Heart right ventricle (tissue), 16 donors: ENCODE measurements at regions not wholly inside any gene's neighbourhood (a gene's known extent, or its start where the extent isn't known, plus 50 kb on each side); places are given as distances from the start of the nearest gene placed in this dataset.

ENCODE experiments used
- ATAC-seq, 8 donors: fragments of 200-7000 bp; cut with Tn5 transposase; one replicate each; pipeline ENCODE4 v1.9.1; 2020; ENCODE audit warnings: mild to moderate bottlenecking in 8 of 8, moderate library complexity in 8 of 8, moderate number of reproducible peaks in 1 of 8
- DNase-seq, 2 donors: peaks; one replicate each; pipeline ENCODE4 v3.0.0-alpha.2; 2020
- H3K27ac ChIP-seq, 10 donors: fragments of 200-600 bp; sonication (generic) in 2 of 10; one replicate each; pipeline versions ENCODE4 v1.5.0 to v1.8.0; 2020 to 2022; ENCODE audit warnings: mild to moderate bottlenecking in 3 of 10
- H3K27me3 ChIP-seq, 7 donors: fragments of 200-600 bp; one replicate each; pipeline ENCODE4 v1.8.0; 2021 to 2022; ENCODE audit warnings: mild to moderate bottlenecking in 2 of 7
- H3K36me3 ChIP-seq, 9 donors: fragments of 200-600 bp; sonication (generic) in 1 of 9; one replicate each; pipeline versions ENCODE4 v1.5.0 to v1.8.0; 2020 to 2022; ENCODE audit warnings: mild to moderate bottlenecking in 2 of 9
- H3K4me1 ChIP-seq, 9 donors: fragments of 200-600 bp; sonication (generic) in 1 of 9; one replicate each; pipeline versions ENCODE4 v1.5.0 to v1.8.0; 2020 to 2022; ENCODE audit warnings: mild to moderate bottlenecking in 4 of 9
- H3K4me3 ChIP-seq, 10 donors: fragments of 200-600 bp; sonication (generic) in 2 of 10; one replicate each; pipeline versions ENCODE4 v1.5.0 to v1.8.0; 2020 to 2022; ENCODE audit warnings: mild to moderate bottlenecking in 7 of 10, moderate library complexity in 2 of 10
- H3K9me3 ChIP-seq, 11 donors: fragments of 200-600 bp in 10 of 11; sonication (generic) in 2 of 11; one replicate each; pipeline versions ENCODE4 v1.5.0 to v1.8.0; 2013 to 2022; ENCODE audit warnings: mild to moderate bottlenecking in 2 of 11, control low read depth in 1 of 11, moderate library complexity in 1 of 11
- CTCF ChIP-seq, 9 donors: fragments of 200-600 bp; sonication (generic) in 2 of 9; IDR thresholded peaks; one replicate each; pipeline versions ENCODE4 v1.5.0 to v1.8.0; 2021 to 2022; ENCODE audit warnings: antibody characterized with exemption in 9 of 9, mild to moderate bottlenecking in 5 of 9, moderate library complexity in 1 of 9
- WGBS, 2 donors: extraction: QIAGEN DNeasy Blood & Tissue Kit; methylation state at CpG; one replicate each; pipeline ENCODE4 v1.1.7; 2013; ENCODE audit warnings: inconsistent platforms in 1 of 2; 5-methylcytosine and 5-hydroxymethylcytosine counted together
- intact Hi-C, 10 donors: fragments of 100-400 bp; cut with DNase I; formaldehyde crosslinking; loops; one replicate each; pipeline versions ENCODE4 v1.11.1 to v1.14.2; 2022
- donor health status: Arrhythmogenic right ventricular cardiomyopathy.
- donor health status: ischemic (EF 13 %, LVEDD 7.1; RV severe dilation, severe dysfunction).
- donor health status: healthy with polysubstance abuse.
- donor health status: DM: no; HTN: yes; CAD: no.
- donor health status: DM: no; HTN: no; CAD: no.
- donor health status: ischemic (EF 25% LVEDD 6.9; RV normal size, moderate dysfunction).
- donor health status: ischemic (EF 25% LVEDD 5.7; RV mildly dilated, moderate dysfunction).
- donor health status: healthy.
- donor health status: DM: yes; HTN: yes; CAD: no.
- donor health status: Ischemic cardiomyopathy.
- donor health status: ischemic (EF 35%, LVEDD 5.7; RV mildly dilated, moderate dysfunction).
- donor health status: nonischemic (EF 11% LVEDD 7.7; RV severe dilation, severe dysfunction).
- donor health status: DM: yes; HTN: yes; CAD: no.
- donor health status: PGD.
- donor health status: ischemic (EF 29% LVEDD 5.4; RV normal size, mild dysfunction).
- donor health status: nonischemic (EF 23%, LVEDD 6.1; RV moderate dilation, normal function).

GRCh38 chr16:61575617-61576016 is 460.6 kb downstream of the CDH8 start:
- Histone ChIP-seq H3K4me1 (no peaks in the 10 kb centered on the region), H3K27me3 (no peaks in the 10 kb centered on the region), H3K9me3 (peaks cover 0 to 15% (median 0%) of the 10 kb centered on the region in 11 donors), H3K36me3 (no peaks in the 10 kb centered on the region), H3K27ac (no peak overlapping the region), H3K4me3 (no peak overlapping the region)
- no peak for ATAC-seq
- 79 to 88% methylated on average over 3 of the region's 3 CpGs for WGBS, 2 donors
- no peak for DNase-seq
- TF ChIP-seq CTCF (IDR thresholded peaks at IDR 0.05): no peak
- intact Hi-C loops: no loop called here

GRCh38 chr16:61569028-61569427 is 467.2 kb downstream of the CDH8 start:
- Histone ChIP-seq H3K27me3 (no peaks in the 10 kb centered on the region), H3K27ac (no peak overlapping the region), H3K9me3 (peaks cover 0 to 18% (median 0%) of the 10 kb centered on the region in 11 donors), H3K36me3 (no peaks in the 10 kb centered on the region), H3K4me1 (no peaks in the 10 kb centered on the region), H3K4me3 (no peak overlapping the region)
- intact Hi-C loops: no loop called here
- DNase-seq (no peak), ATAC-seq (no peak)
- WGBS, 2 donors: 74 to 88% methylated on average over 2 of the region's 2 CpGs
- no peak for TF ChIP-seq CTCF (IDR thresholded peaks at IDR 0.05)

GRCh38 chr16:61564716-61565115 is 471.5 kb downstream of the CDH8 start:
- H3K27ac ChIP-seq: no peak overlapping the region
- H3K9me3 ChIP-seq: peaks cover 0 to 18% (median 0%) of the 10 kb centered on the region in 11 donors
- no peaks in the 10 kb centered on the region for H3K36me3 ChIP-seq
- no peak for TF ChIP-seq CTCF (IDR thresholded peaks at IDR 0.05)
- no peak overlapping the region for H3K4me3 ChIP-seq
- no peak for ATAC-seq
- DNase-seq: no peak
- no peaks in the 10 kb centered on the region for H3K4me1 ChIP-seq
- WGBS, 2 donors: 23 to 32% methylated on average over 2 of the region's 2 CpGs
- H3K27me3 ChIP-seq: no peaks in the 10 kb centered on the region
- intact Hi-C loops: no loop called here

- Histone ChIP-seq H3K4me1 (no peaks in the 10 kb centered on the region), H3K9me3 (peaks cover 0 to 12% (median 0%) of the 10 kb centered on the region in 11 donors), H3K36me3 (no peaks in the 10 kb centered on the region), H3K27ac (no peak overlapping the region), H3K27me3 (no peaks in the 10 kb centered on the region), H3K4me3 (no peak overlapping the region)
- intact Hi-C loops: no loop called here
- DNase-seq: no peak
- ATAC-seq: no peak
- TF ChIP-seq CTCF (IDR thresholded peaks at IDR 0.05): no peak
- WGBS, 2 donors: 86 to 89% methylated on average over 24 of the region's 24 CpGs
Observed at GRCh38 chr16:61555718-61556441, 480.4 kb downstream of the CDH8 start.
